GM19463 (cell line): ENCODE measurements at regions not wholly inside any gene's neighbourhood (a gene's known extent, or its start where the extent isn't known, plus 50 kb on each side); places are given as distances from the start of the nearest gene placed in this dataset.

Source experiments
- ATAC-seq: cut with Tn5 transposase; IDR thresholded peaks from one replicate; pipeline ENCODE4 v1.9.1; 2021; ENCODE audit warnings: mild to moderate bottlenecking, moderate library complexity; ENCODE audit not compliant: unreplicated experiment

- no peak for ATAC-seq
Observed at GRCh38 chr19:30293051-30293785, 79.0 kb upstream of the ZNF536 start.

DNA sequence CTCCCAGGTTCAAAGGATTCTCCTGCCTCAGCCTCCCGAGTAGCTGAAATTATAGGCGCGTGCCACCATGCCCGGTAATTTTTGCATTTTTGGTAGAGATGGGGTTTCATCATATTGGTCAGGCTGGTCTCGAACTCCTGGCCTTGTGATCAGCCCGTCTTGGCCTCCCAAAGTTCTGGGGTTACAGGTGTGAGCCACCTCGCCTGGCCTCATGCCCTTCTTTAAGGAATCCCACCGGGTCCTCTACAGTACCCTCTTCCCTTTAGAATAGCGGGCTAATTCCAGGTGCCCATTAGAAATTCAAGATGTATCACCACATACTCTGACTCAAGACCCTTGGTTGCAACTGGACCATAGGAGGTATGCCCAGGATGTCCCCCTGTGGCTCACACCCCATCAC, 74.2 kb upstream of the ZNF536 start:
- ATAC-seq = no peak

- no peak for ATAC-seq
Observed at GRCh38 chr19:30303131-30303654, 69.0 kb upstream of the ZNF536 start.

DNA sequence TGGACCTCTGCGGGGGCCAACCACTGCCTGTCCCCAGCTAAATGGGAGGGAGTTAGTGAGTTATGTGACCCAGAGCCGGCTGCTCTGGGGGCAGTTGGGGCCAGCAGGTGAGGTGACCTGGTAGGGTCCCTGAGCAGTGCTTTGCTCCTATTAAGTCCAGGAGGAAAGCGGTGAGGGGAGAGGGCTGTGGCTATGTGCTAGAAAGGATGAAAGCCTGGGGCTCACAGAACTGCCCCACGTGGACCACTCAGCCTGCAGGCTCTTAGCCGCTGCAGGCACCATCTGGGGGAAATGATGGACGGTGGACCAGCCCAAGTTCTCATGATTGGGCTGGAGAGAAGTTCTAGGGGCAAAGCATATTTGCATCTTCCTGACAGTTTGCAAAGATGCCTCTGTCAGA, 67.6 kb upstream of the ZNF536 start:
- ATAC-seq = no peak

GRCh38 chr19:30305346-30306060, 66.7 kb upstream of the ZNF536 start:
- ATAC-seq = no peak

GRCh38 chr19:30307191-30307974, 64.8 kb upstream of the ZNF536 start:
- ATAC-seq = no peak

- no peak for ATAC-seq
Observed at GRCh38 chr19:30309176-30309575, 63.0 kb upstream of the ZNF536 start.

DNA sequence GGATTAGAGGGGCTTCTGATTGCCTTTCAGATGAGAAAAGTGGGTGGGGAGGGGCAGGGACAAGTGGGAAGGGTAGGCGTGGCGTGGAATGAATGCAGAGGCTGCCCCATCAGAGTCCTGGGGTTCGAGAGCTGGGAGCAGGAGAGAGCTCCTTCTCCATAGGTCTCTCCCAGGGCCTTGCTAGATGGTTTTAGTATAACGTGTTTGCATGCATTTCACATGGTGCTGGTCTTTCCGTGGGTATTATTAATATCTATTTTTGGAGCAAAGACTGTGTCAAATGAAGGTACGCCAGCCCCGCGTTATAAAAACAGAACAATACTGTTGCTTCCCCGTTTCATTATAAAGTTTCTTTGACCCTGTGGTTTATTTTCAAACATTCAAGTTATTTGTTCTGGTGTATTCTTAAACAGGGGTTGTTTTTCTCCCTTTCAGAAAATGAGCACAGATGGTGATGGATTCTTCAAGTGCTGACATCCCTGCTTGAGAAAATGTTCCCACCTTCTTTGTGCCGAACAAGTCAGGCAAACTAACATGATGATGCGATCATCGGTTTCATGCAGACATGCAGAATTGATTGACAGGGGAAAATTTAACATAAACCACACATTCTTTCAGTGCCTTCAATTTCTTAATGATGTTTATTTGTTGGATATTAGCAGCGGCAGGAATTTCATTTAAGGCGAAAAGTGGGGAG, 62.1 kb upstream of the ZNF536 start:
- ATAC-seq = no peak

GRCh38 chr19:30310602-30311263, 61.5 kb upstream of the ZNF536 start:
- no peak for ATAC-seq

DNA sequence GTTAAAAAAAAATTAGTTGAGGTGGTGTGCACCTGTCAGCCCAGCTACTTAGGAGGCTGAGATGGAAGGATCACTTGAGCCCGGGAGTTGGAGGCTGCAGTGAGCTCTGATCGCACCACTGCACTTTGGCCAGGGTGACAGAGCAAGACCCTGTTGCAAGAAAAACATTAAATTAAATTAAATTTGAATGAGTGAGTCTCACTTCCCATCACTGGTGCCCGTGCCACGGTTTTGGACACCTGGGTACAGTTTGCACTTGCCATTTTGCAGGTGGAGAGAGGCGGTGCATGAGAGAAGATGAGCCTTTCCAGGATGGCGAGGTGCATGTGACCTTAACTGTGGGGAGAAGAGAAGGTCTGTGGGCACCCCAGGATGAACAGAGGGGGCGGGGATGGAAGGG, 60.3 kb upstream of the ZNF536 start:
- no peak for ATAC-seq

- no peak for ATAC-seq
Observed at GRCh38 chr19:30312582-30313352, 59.4 kb upstream of the ZNF536 start.

GRCh38 chr19:30313353-30313750, 58.8 kb upstream of the ZNF536 start:
- no peak for ATAC-seq

DNA sequence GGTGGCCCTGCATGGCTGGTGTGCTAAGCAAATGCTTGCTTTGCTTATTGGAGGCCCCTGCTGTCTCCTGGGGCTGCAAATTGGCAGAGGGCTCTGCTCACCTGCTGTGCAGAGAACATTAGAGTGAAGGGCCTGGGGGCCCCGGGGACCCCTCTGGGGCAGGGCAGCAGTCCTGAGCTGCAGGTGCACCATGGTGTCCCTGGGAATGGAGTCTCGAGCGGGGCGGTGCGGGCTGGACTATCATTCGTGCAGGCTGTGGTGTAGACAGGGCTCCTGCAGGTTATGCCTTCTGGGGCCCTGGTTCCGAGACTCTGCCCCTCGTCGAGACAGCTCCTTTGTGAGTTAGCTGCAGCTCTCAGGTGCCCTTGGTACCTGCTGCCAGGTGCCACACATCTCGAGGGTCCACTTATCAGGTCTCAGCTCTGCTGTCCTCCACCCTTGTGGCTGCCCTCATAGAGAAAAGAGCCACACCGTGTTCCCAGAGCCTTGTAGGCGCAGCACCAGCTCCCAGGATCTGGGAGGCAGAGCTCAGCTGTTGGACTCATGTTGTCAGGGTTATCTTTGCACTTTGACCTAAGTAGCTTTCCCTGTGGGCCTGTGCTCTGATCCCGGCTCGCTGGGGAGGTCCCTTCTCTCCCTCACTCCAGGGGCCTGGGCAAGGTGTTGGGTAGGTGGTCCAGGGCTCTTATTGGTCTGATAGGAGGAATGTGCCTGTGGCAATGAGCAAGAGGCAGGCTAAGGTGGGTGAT, 58.0 kb upstream of the ZNF536 start:
- ATAC-seq = no peak

DNA sequence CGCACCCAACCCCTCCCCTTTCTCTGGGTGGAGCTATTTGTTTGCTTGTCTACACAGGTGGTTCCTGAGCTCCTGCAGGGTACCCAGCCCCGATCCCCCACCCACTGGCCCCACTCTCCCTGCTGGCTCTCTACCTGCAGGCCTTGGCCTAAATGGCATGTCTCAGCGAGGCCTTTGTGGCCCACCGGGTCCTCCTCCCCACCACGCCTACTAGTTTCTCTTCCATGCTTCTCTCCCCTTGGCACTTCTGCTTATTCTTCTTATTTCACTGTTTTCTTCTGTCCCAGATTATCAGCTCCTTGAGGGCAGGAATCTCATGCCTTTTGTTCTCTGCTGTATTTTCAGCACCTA, 57.4 kb upstream of the ZNF536 start:
- ATAC-seq = no peak

DNA sequence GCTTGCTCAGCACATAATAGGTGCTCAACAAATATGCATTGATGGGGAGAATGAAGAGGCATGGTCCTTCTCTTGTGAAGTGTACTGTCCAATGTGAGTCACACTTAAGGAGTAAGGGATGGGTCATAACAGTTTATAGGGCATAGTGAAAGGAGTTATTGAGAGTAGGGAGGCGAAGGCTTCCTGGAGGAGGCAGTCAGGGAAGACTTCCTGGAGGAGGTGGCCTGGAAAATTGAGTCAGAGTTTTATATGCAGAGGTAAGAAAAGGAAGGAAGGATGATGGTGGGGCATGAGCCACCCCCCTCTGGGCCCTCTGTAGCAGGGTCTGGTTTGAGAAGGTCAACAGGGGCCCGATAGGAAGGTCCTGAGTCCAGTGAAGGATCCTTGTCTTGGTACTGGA, 57.0 kb upstream of the ZNF536 start:
- no peak for ATAC-seq

GRCh38 chr19:30316000-30316491, 56.1 kb upstream of the ZNF536 start:
- ATAC-seq = no peak

GRCh38 chr19:30316560-30317106, 55.6 kb upstream of the ZNF536 start:
- ATAC-seq = no peak

DNA sequence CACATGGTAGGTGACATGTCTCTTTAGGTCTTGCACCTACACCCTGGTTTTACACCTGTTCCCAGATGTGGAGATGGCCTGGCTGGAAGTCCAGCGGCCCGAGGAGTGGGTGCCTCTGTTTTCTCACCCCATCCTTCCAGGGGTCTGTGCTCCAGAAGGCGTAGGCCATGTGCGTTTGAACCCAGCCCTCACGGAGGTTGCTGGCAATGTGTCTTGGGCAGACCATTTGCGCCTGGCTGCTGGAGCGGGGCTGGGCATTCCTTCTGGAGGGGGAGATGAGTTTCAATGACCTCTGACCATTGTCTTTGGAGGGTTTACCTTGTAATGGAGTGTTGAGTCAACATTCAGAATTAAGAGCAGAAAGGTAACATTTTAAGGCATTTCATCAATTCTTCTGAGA, 54.8 kb upstream of the ZNF536 start:
- ATAC-seq = no peak

- ATAC-seq = no peak
Observed at GRCh38 chr19:30318261-30318660, 53.9 kb upstream of the ZNF536 start.
